ENCODE measurements at regions not wholly inside any gene's neighbourhood (a gene's known extent, or its start where the extent isn't known, plus 50 kb on each side); places are given as distances from the start of the nearest gene placed in this dataset.

GRCh38 chr5:152303841-152304240, 101.2 kb downstream of the NMUR2 start:
- TF ChIP-seq CTCF (IDR thresholded peaks at IDR 0.05 in 8 of 11, conservative IDR thresholded peaks at IDR 0.05 in 3 of 11) (no peak), POLR2AphosphoS5 (IDR thresholded peaks at IDR 0.05) (no peak)
